ENCODE measurements at regions not wholly inside any gene's neighbourhood (a gene's known extent, or its start where the extent isn't known, plus 50 kb on each side); places are given as distances from the start of the nearest gene placed in this dataset.

GRCh38 chr1:218700666-218701065 lies 355.5 kb downstream of the TGFB2 start:
- TF ChIP-seq CTCF (IDR thresholded peaks at IDR 0.05) (no peak), POLR2A (IDR thresholded peaks at IDR 0.05) (no peak)

Measured in ovary (tissue), 3 donors.